ENCODE measurements at regions not wholly inside any gene's neighbourhood (a gene's known extent, or its start where the extent isn't known, plus 50 kb on each side); places are given as distances from the start of the nearest gene placed in this dataset.

DNA sequence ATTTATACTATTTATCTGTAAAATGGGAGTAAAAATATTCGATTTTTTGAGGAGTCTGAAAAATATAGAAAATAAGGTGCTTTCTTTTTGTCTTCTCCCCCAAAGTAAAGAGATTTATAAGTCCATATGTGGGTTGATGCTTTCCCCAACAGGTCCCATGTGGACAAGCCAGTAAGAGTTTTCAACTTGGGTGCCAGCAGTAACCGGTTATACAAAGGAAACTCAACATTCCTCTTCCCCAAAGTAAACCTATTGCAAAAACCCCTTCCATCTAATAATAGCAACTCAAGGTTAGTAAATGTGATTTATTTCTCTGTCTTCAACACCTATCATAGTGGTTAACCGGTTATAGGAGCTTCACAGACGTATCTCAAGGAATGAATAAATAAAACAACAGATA, 1206.9 kb upstream of the SEL1L start:
- TF ChIP-seq GATA1 (IDR thresholded peaks at IDR 0.05; ENCODE audit: low read depth, low read length) (no peak), POLR2A (IDR thresholded peaks at IDR 0.05; ENCODE audit: low read length) (no peak)
- DNase-seq: no peak

DNA sequence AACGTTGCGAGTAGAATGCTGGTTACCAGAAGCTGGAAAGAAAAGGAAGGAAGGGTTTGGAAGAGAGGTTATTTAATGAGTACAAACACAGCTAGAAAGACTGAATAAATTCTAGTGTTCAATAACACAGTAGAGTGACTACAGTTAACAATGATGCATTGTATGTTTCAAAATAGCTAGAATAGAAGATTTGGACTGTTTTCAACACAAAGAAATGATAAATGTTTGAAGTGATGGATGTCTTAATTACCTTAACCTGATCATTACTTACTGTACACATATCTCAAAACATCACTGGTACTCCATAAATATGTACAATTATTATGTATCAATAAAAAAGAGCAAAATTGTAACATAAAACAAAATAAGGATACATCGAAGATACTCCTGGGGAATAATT, 1221.8 kb upstream of the SEL1L start:
- no peak for DNase-seq
- TF ChIP-seq GATA1 (IDR thresholded peaks at IDR 0.05; ENCODE audit: low read depth, low read length): no peak
- TF ChIP-seq POLR2A (IDR thresholded peaks at IDR 0.05; ENCODE audit: low read length): no peak

DNA sequence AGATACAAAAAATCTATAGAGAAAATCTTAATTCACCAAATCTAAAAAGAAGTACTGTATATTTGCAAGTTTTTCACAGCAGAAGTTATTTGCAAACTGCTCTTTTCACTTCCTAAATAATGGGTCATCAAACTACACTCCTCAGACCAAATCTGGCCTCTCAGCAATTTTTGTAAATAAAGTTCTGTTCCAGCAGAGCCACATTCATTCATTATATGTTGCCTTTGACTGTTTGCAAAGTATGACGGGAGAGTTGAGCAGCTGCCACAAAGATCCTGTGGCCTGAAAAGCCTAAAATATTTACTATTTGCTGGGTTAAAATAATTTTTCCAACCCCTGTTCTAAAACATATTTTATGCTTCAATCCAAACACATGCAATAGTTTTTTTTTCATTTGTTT, 1222.3 kb upstream of the SEL1L start:
- no peak for TF ChIP-seq POLR2A (IDR thresholded peaks at IDR 0.05; ENCODE audit: low read length)
- no peak for TF ChIP-seq GATA1 (IDR thresholded peaks at IDR 0.05; ENCODE audit: low read depth, low read length)
- no peak for DNase-seq

DNA sequence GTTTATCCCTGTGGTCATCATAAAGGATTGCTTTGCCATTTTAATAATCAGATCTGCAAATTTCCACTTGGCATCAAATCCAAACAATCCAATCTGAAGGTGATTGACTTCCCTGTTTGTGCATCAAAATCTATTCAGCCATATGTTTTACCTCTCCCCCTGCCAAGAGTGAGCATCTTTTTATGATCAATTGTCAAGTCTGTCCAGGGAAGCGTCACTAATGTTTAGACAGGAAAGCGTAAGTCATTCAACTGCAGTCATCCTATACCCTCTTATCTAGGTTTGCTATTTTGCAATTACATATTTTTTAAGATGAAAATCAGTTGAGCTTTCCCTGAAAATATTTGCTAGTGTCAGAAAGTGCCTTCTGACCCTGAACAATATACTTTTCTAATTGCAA, 1224.1 kb upstream of the SEL1L start:
- no peak for DNase-seq
- no peak for TF ChIP-seq POLR2A (IDR thresholded peaks at IDR 0.05; ENCODE audit: low read length)
- TF ChIP-seq GATA1 (IDR thresholded peaks at IDR 0.05; ENCODE audit: low read depth, low read length): no peak

DNA sequence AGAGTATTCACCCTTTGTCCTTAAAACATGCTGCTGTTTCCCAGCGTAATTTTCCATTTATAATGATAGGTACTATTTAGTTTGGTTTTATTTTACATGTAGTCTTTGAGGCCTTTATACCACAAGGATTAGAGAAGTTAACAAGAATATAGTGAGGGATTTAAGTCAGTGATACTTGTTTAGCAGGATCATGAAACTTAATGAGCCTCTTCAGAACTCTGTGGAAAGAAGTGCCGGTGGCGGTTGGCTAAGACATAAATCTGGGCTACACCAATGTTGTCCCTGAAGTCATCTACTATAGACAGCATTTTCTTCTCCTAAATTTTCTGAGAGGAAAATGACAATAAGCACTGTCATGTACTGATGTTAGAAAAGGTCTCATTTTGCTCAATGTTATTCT, 1226.0 kb upstream of the SEL1L start:
- no peak for DNase-seq
- no peak for TF ChIP-seq GATA1 (IDR thresholded peaks at IDR 0.05; ENCODE audit: low read depth, low read length)
- no peak for TF ChIP-seq POLR2A (IDR thresholded peaks at IDR 0.05; ENCODE audit: low read length)

DNA sequence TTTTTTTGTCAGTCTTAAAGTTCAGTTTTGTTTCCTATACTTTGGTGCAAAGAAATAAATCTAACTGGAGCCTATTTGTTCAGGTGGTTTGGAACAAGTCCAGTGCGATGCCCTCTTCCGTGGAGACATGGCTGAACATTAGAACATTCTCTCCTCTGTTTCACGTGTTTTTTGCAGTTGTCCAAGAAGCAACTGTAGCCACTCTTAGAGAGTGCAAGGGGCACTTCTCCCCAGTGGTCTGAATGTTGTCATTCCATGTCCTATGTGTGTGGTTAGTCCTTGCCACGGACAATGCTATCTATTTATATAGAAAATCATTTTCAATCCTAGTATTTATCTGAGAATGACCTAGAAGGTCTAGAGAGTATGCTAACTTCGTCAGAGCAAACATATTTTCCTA, 1232.5 kb upstream of the SEL1L start:
- no peak for DNase-seq
- TF ChIP-seq GATA1 (IDR thresholded peaks at IDR 0.05; ENCODE audit: low read depth, low read length) (no peak), POLR2A (IDR thresholded peaks at IDR 0.05; ENCODE audit: low read length) (no peak)

DNA sequence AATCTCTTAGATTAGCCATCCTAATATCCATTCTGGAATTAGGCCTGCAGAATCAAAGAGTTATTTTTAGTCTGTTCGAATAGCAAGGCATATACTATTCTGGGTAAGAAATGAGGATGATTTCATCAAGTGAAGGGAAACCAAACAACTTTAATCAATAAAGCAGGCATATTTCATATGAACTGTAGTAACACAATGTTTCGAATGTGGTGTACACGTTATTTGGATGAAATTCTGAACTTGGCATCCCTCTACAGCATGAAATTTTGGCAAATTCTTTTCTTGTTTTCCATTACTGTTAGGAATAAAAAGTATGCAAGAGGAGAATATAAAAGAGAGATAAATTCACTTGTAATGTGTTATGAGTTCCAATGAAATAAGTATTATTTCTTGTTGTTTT, 1233.3 kb upstream of the SEL1L start:
- TF ChIP-seq POLR2A (IDR thresholded peaks at IDR 0.05; ENCODE audit: low read length): no peak
- TF ChIP-seq GATA1 (IDR thresholded peaks at IDR 0.05; ENCODE audit: low read depth, low read length): no peak
- no peak for DNase-seq

DNA sequence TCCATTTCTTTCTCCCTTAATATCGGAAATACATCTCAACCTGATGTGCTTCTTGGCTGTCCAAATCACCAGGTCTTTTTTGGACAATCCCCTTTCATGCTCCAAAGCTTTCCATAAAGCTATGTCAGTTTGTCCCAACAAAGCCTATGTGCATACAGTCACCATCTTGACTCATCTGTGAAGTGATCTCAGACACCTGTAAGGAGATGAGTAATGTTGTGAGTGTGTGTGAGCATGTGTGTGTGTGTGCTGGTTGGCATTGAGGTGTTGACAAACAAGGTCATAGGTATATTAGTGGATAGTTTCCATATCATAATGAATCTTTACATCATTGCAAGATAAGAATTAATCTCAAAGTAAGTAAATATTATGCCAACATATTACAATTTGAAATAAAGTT, 1243.3 kb upstream of the SEL1L start:
- DNase-seq: no peak
- TF ChIP-seq GATA1 (IDR thresholded peaks at IDR 0.05; ENCODE audit: low read depth, low read length) (no peak), POLR2A (IDR thresholded peaks at IDR 0.05; ENCODE audit: low read length) (no peak)

DNA sequence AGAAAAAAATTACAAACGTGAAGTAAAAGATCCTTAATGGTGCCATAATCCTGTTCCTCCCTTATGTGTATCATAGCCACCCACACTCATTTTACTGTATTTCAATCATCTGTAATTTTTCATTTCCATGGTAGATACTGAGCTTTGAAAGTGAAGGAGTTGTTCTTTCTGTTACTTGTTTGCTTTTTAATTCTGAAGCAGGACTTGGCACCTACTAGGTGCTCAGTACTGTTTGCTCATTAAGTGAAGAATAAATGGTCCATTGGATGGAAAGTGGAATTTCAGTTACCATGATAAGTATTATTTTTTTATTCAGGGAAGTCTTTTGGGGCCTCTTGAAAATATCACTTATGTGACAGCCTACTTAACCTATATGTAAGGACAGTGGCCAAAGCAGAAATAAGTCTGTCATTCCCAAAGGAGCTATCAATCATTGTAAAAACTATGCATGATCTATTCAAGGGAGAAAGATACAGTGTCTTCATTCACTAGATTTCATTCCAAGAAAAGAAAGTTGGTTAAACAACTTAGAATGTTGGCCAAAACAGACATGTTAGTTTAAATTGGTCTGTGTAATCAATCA, 1244.4 kb upstream of the SEL1L start:
- no peak for DNase-seq
- TF ChIP-seq POLR2A (IDR thresholded peaks at IDR 0.05; ENCODE audit: low read length): no peak
- TF ChIP-seq GATA1 (IDR thresholded peaks at IDR 0.05; ENCODE audit: low read depth, low read length): no peak

DNA sequence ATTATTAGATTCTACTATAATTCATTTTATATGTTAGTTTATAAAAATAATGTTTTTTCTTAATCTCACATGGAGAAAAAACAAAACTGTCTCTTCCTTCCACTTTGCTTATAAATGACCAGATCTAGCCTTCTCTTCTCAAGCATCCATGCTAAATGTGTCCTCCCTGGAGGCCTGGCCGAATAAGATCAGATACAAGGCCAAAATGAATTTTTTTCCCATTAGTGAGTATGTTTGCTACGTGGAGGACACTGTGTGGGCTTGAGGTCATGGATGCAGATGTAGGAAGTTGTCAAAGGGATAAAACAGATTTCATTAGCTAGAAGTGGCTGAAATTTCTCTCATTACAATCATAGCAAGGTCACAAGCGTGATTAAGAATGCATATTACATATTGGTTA, 1244.9 kb upstream of the SEL1L start:
- TF ChIP-seq POLR2A (IDR thresholded peaks at IDR 0.05; ENCODE audit: low read length): no peak
- no peak for TF ChIP-seq GATA1 (IDR thresholded peaks at IDR 0.05; ENCODE audit: low read depth, low read length)
- DNase-seq: no peak

DNA sequence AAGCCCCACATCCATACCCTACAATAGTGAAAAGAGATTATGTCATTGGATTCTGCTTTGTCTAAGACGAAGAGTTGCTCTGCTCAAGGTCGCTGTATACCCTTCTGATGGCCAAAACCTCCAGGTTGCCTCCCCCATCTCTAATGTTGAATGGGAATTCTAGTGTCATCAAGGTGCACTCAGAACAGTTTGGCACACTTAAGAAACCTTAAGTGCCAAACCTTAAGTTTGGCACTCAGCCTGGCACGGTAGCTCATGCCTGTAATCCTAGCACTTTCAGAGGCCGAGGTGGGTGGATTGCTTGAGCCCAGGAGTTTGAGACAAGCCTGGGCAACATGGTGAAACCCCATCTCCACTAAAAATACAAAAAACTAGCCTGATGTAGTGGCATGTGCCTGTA, 1245.6 kb upstream of the SEL1L start:
- DNase-seq: no peak
- no peak for TF ChIP-seq GATA1 (IDR thresholded peaks at IDR 0.05; ENCODE audit: low read depth, low read length)
- no peak for TF ChIP-seq POLR2A (IDR thresholded peaks at IDR 0.05; ENCODE audit: low read length)

DNA sequence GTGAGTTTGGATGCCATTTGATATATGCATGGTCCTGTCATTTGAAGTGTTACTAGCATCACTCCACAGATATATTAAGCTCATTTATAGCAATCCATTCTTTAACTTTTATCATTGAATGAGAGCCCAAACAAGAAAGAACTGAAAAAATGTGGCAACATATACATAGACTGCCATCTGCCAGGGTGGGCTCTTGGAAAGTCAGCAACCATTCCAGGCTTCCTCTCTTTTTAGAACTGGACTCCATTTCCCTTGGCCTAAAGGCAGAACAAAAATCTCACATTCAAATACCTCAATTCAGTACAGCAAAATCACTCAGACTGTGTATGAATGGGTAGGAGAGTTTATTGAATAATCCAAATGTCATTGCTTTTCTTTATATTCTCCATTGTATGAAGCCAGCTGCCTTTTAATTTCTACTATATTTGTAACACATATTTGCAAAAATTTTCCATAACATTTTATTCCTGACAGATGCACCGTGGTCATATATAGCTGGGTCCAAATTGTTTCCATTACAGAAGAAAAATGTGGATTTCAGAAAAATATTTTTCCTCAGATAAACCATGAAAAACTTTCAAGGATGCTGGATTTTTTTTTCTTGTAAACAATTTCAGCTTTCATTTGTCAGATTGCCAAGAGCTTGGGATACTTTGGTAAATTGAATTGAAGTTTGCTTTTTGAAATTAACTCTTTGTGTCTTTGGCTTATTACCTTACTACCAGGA, 1252.3 kb upstream of the SEL1L start:
- DNase-seq: no peak
- no peak for TF ChIP-seq GATA1 (IDR thresholded peaks at IDR 0.05; ENCODE audit: low read depth, low read length)
- no peak for TF ChIP-seq POLR2A (IDR thresholded peaks at IDR 0.05; ENCODE audit: low read length)

DNA sequence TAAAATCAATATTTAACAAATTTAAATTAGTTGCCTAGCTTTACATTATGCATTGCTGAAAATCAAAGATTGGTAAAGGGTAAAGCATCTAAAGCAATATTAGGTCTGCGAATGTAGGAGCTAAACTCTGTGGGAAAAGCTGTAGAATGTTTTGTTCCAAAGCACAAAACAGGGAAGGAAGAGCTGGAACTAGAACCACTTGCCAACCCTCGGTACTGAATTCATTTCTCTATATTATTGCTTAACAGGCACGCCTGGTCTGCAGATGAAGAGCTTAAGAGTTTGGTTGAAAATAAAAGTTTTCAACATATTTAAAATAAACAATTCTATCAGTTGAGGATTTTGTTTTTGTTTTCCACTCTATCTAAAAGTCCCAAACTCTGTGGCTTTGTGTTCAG, 1252.8 kb upstream of the SEL1L start:
- DNase-seq: no peak
- no peak for TF ChIP-seq POLR2A (IDR thresholded peaks at IDR 0.05; ENCODE audit: low read length)
- no peak for TF ChIP-seq GATA1 (IDR thresholded peaks at IDR 0.05; ENCODE audit: low read depth, low read length)

DNA sequence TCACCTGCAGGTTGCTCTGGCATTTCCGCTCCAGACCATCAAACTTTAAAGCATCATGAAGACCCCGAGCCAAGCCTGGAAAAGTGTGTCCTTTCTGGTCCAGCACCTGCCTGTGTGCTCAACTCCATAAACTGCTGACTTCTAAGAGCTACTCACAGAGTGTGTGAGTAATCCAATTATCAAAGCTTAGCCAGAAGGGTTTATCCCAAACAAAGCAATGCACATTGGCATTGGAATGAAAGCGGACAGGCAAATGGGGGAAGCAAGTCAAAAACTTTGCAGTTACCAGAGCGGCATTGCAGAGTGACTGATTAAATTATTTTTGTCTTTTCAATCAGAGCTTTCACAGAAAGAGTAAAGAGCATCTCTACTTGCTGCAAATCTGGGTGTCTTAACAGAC, 1262.4 kb upstream of the SEL1L start:
- TF ChIP-seq GATA1 (IDR thresholded peaks at IDR 0.05; ENCODE audit: low read depth, low read length): no peak
- TF ChIP-seq POLR2A (IDR thresholded peaks at IDR 0.05; ENCODE audit: low read length): no peak
- no peak for DNase-seq

DNA sequence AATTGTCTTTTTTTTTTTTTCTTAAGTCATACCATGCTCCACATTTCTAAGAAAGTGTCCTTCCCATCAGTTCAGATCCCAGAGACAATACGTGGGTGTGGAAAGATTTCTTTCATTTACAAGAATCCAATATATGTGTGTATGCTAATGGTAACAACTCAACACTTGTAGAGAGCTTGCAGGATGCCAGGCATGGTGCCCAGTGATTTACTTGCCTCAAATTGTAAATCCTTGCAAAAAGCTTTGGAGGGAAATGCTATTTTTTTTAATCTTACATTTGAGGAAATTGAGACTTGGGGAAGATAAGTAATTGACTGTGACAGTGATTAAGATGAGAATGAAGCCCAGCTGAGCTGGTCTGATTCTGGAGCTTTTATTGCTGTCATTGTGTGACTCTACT, 1264.6 kb upstream of the SEL1L start:
- no peak for TF ChIP-seq GATA1 (IDR thresholded peaks at IDR 0.05; ENCODE audit: low read depth, low read length)
- no peak for TF ChIP-seq POLR2A (IDR thresholded peaks at IDR 0.05; ENCODE audit: low read length)
- DNase-seq: no peak

Data from erythroblast (primary cell).